ENCODE measurements at regions not wholly inside any gene's neighbourhood (a gene's known extent, or its start where the extent isn't known, plus 50 kb on each side); places are given as distances from the start of the nearest gene placed in this dataset.

DNA sequence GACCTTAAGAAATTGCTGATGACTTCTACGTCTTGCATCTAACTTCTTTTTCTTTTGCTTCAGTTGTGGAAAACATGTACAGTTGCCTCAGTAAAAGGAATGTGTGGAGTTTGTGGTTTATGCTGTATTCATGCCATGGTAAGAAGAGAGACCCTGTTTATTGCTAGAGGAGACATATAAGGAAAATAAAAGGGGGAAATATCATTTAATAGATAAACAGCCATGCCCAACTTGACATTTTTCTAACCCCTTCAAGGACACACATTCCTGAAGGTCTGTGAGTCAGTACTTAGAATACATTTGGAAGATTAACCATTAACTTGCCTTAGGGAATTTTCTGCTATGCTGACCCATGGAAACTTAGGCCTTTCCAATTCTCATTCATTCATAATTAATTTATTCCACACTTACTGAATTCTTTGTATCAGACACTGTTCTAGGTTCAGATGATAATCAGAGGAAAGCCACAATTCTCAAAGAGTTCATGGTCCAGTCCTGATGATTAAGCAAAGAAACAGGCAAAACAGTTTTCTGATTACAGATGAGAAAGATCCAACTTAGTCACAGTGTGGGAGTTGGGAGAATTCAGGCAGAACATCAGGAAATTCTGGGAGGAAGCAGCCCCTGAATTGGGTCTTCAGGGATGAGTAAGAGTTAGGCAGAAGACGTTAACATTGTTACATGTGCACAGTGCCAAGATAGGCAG lies 329.8 kb upstream of the RASGRP1 start (continued):
- TF ChIP-seq, protein P1, sequence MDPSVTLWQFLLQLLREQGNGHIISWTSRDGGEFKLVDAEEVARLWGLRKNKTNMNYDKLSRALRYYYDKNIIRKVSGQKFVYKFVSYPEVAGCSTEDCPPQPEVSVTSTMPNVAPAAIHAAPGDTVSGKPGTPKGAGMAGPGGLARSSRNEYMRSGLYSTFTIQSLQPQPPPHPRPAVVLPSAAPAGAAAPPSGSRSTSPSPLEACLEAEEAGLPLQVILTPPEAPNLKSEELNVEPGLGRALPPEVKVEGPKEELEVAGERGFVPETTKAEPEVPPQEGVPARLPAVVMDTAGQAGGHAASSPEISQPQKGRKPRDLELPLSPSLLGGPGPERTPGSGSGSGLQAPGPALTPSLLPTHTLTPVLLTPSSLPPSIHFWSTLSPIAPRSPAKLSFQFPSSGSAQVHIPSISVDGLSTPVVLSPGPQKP (IDR thresholded peaks at IDR 0.05; ENCODE audit: low read depth, low read length), result no peak
- TF ChIP-seq, protein P2, sequence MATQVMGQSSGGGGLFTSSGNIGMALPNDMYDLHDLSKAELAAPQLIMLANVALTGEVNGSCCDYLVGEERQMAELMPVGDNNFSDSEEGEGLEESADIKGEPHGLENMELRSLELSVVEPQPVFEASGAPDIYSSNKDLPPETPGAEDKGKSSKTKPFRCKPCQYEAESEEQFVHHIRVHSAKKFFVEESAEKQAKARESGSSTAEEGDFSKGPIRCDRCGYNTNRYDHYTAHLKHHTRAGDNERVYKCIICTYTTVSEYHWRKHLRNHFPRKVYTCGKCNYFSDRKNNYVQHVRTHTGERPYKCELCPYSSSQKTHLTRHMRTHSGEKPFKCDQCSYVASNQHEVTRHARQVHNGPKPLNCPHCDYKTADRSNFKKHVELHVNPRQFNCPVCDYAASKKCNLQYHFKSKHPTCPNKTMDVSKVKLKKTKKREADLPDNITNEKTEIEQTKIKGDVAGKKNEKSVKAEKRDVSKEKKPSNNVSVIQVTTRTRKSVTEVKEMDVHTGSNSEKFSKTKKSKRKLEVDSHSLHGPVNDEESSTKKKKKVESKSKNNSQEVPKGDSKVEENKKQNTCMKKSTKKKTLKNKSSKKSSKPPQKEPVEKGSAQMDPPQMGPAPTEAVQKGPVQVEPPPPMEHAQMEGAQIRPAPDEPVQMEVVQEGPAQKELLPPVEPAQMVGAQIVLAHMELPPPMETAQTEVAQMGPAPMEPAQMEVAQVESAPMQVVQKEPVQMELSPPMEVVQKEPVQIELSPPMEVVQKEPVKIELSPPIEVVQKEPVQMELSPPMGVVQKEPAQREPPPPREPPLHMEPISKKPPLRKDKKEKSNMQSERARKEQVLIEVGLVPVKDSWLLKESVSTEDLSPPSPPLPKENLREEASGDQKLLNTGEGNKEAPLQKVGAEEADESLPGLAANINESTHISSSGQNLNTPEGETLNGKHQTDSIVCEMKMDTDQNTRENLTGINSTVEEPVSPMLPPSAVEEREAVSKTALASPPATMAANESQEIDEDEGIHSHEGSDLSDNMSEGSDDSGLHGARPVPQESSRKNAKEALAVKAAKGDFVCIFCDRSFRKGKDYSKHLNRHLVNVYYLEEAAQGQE (IDR thresholded peaks at IDR 0.05), result no peak
- TF ChIP-seq RARB (CRISPR knock-in tag; IDR thresholded peaks at IDR 0.05) (no peak), ESRRA (IDR thresholded peaks at IDR 0.05; ENCODE audit: borderline replicate concordance, low read length) (0 out of 2 replicates have a peak, but pooled peaks have one; percentile 18), TFCP2L1 (CRISPR knock-in tag; IDR thresholded peaks at IDR 0.05) (no peak), PHF8 (IDR thresholded peaks at IDR 0.05; ENCODE audit: borderline replicate concordance, low read depth) (no peak), POLR2AphosphoS2 (conservative IDR thresholded peaks at IDR 0.05; ENCODE audit: low read length) (no peak), EHF (CRISPR knock-in tag; IDR thresholded peaks at IDR 0.05) (no peak), JUNB (IDR thresholded peaks at IDR 0.05) (peak; percentile 81), RFX5 (IDR thresholded peaks at IDR 0.05) (no peak), GATA3 (IDR thresholded peaks at IDR 0.05; ENCODE audit: borderline replicate concordance) (peak; percentile 77), RAD21 (conservative IDR thresholded peaks at IDR 0.05 in 1 of 2, IDR thresholded peaks at IDR 0.05 in 1 of 2) (peak; percentile 4 to 28; a peak in 2 of 5 replicates), MYC (IDR thresholded peaks at IDR 0.05; ENCODE audit: borderline replicate concordance, low read length) (no peak), EP300 (IDR thresholded peaks at IDR 0.05) (peak; percentile 61 to 62; a peak in 3 of 5 replicates), JUN (IDR thresholded peaks at IDR 0.05) (peak; percentile 45 to 62; a peak in 3 of 5 replicates), KDM1A (IDR thresholded peaks at IDR 0.05; ENCODE audit: low read depth) (no peak), FOSL2 (IDR thresholded peaks at IDR 0.05) (no peak; the same call in none of the 2 replicates), FOSL2 (CRISPR knock-in tag; IDR thresholded peaks at IDR 0.05) (peak; percentile 67), NFE2L2 (conservative IDR thresholded peaks at IDR 0.05; ENCODE audit: low read length) (no peak), POLR2A (IDR thresholded peaks at IDR 0.05; ENCODE audit: low read length) (no peak), HOXA7 (CRISPR knock-in tag; IDR thresholded peaks at IDR 0.05) (no peak)
- TF ChIP-seq, protein P3, sequence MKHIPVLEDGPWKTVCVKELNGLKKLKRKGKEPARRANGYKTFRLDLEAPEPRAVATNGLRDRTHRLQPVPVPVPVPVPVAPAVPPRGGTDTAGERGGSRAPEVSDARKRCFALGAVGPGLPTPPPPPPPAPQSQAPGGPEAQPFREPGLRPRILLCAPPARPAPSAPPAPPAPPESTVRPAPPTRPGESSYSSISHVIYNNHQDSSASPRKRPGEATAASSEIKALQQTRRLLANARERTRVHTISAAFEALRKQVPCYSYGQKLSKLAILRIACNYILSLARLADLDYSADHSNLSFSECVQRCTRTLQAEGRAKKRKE (CRISPR knock-in tag; IDR thresholded peaks at IDR 0.05; ENCODE audit: low read depth), result no peak
- TF ChIP-seq, protein P4, sequence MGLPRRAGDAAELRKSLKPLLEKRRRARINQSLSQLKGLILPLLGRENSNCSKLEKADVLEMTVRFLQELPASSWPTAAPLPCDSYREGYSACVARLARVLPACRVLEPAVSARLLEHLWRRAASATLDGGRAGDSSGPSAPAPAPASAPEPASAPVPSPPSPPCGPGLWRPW (IDR thresholded peaks at IDR 0.05), result no peak

Data from A549 (cell line).